T1000 (cell line): ENCODE measurements at regions not wholly inside any gene's neighbourhood (a gene's known extent, or its start where the extent isn't known, plus 50 kb on each side); places are given as distances from the start of the nearest gene placed in this dataset.

Experiments used
- DNase-seq: peaks from one replicate; lab custom pipeline; 2025; ENCODE audit warnings: mixed read lengths; lab: John Stamatoyannopoulos, UW

- DNase-seq = no peak
These were observed 1318.3 kb downstream of the AACS start for GRCh38 chr12:126383506-126383905.

GRCh38 chr12:126384026-126384564, 1318.9 kb downstream of the AACS start:
- DNase-seq = no peak

- DNase-seq = no peak
These were observed 1320.5 kb downstream of the AACS start for GRCh38 chr12:126385785-126386184.

- peak; percentile 18 for DNase-seq
These were observed 1324.1 kb downstream of the AACS start for GRCh38 chr12:126389220-126389841.

GRCh38 chr12:126389961-126390360, 1324.7 kb downstream of the AACS start:
- DNase-seq = no peak

GRCh38 chr12:126390969-126391566, 1325.8 kb downstream of the AACS start:
- no peak for DNase-seq

- DNase-seq = no peak
These were observed 1331.3 kb downstream of the AACS start for GRCh38 chr12:126396536-126396935.

GRCh38 chr12:126397071-126397581, 1331.9 kb downstream of the AACS start:
- no peak for DNase-seq

- DNase-seq = no peak
These were observed 1332.4 kb downstream of the AACS start for GRCh38 chr12:126397660-126398059.

GRCh38 chr12:126400831-126401230, 1335.6 kb downstream of the AACS start:
- no peak for DNase-seq

GRCh38 chr12:126404293-126404881, 1339.2 kb downstream of the AACS start:
- no peak for DNase-seq

GRCh38 chr12:126418400-126418799, 1353.2 kb downstream of the AACS start:
- no peak for DNase-seq

GRCh38 chr12:126419131-126419530, 1353.9 kb downstream of the AACS start:
- no peak for DNase-seq

GRCh38 chr12:126424696-126425095, 1359.5 kb downstream of the AACS start:
- DNase-seq = no peak

- no peak for DNase-seq
These were observed 1360.0 kb downstream of the AACS start for GRCh38 chr12:126425264-126425663.

- DNase-seq = no peak
These were observed 1363.5 kb downstream of the AACS start for GRCh38 chr12:126428769-126429168.

GRCh38 chr12:126430921-126431320, 1365.7 kb downstream of the AACS start:
- DNase-seq = no peak

GRCh38 chr12:126431767-126432166, 1366.5 kb downstream of the AACS start:
- no peak for DNase-seq

- no peak for DNase-seq
These were observed 1367.5 kb downstream of the AACS start for GRCh38 chr12:126432780-126433179.

GRCh38 chr12:126434412-126434985, 1369.3 kb downstream of the AACS start:
- DNase-seq = no peak

- DNase-seq = no peak
These were observed 1370.8 kb downstream of the AACS start for GRCh38 chr12:126436041-126436440.

- DNase-seq = no peak
These were observed 1372.7 kb downstream of the AACS start for GRCh38 chr12:126437934-126438333.

- no peak for DNase-seq
These were observed 1378.7 kb downstream of the AACS start for GRCh38 chr12:126443977-126444376.
